PC-9 (cell line): ENCODE measurements at regions not wholly inside any gene's neighbourhood (a gene's known extent, or its start where the extent isn't known, plus 50 kb on each side); places are given as distances from the start of the nearest gene placed in this dataset.

Experiments used
- BruUV-seq: library from RNA; stranded (reverse); fragments of 400-500 nt; replicated peaks from 2 replicates; lab custom pipeline; 2021; lab: Mats Ljungman, UMichigan
- CTCF ChIA-PET: fragments of 300-600 bp; sonication (Branson Sonifier 250); formaldehyde crosslinking; loops from one replicate; lab custom pipeline; 2022; ENCODE audit warnings: antibody characterized with exemption; lab: Charles Lee
- POLR2A ChIA-PET: fragments of 300-600 bp; sonication (Branson Sonifier 250); formaldehyde crosslinking; loops from one replicate; lab custom pipeline; 2022; ENCODE audit warnings: antibody characterized with exemption; ENCODE audit not compliant: unreplicated experiment; lab: Charles Lee
- DNase-seq, 2 experiments: peaks; one replicate each; pipeline versions ENCODE4 v3.0.0 to v3.0.0-alpha.2; 2015 to 2022; ENCODE audit warnings: mixed read lengths in 1 of 2
- H2AFZ ChIP-seq: fragments of 200-600 bp; sonication (generic); 2 replicates; pipeline ENCODE4 v1.8.1; 2017; ENCODE audit warnings: antibody characterized with exemption
- H3F3A ChIP-seq: fragments of 200-600 bp; sonication (generic); 2 replicates; pipeline ENCODE4 v1.8.1; 2017; ENCODE audit warnings: antibody characterized with exemption, mild to moderate bottlenecking, low read depth; ENCODE audit not compliant: insufficient read depth
- H3K27ac ChIP-seq: fragments of 200-600 bp; sonication (generic); 2 replicates; pipeline ENCODE4 v1.6.1; 2016; ENCODE audit warnings: mixed run types
- H3K27me3 ChIP-seq: fragments of 200-600 bp; sonication (generic); 2 replicates; pipeline ENCODE4 v1.6.1; 2016; ENCODE audit warnings: low read depth, mixed run types; ENCODE audit not compliant: insufficient read depth
- H3K36me3 ChIP-seq: fragments of 200-600 bp; sonication (generic); 2 replicates; pipeline ENCODE4 v1.6.1; 2016; ENCODE audit warnings: low read depth, mixed run types
- H3K4me1 ChIP-seq: fragments of 200-600 bp; sonication (generic); replicated peaks from 2 replicates; pipeline ENCODE4 v1.6.1; 2016; ENCODE audit warnings: mixed run types; ENCODE audit not compliant: insufficient read depth
- H3K4me2 ChIP-seq: fragments of 200-600 bp; sonication (generic); 2 replicates; pipeline ENCODE4 v1.6.1; 2017; ENCODE audit warnings: mixed run types
- H3K4me3 ChIP-seq: fragments of 200-600 bp; sonication (generic); 2 replicates; pipeline ENCODE4 v1.6.1; 2016; ENCODE audit warnings: mixed run types
- H3K79me2 ChIP-seq: fragments of 200-600 bp; sonication (generic); 2 replicates; pipeline ENCODE4 v1.6.1; 2017; ENCODE audit warnings: low read depth, mixed run types
- H3K9me2 ChIP-seq: fragments of 200-600 bp; sonication (generic); 2 replicates; pipeline ENCODE4 v1.8.1; 2017; ENCODE audit warnings: mild to moderate bottlenecking; ENCODE audit not compliant: insufficient read depth
- H3K9me3 ChIP-seq: fragments of 200-600 bp; sonication (generic); 2 replicates; pipeline ENCODE4 v1.8.1; 2016; ENCODE audit warnings: low read depth; ENCODE audit not compliant: insufficient read depth
- H4K20me1 ChIP-seq: fragments of 200-600 bp; sonication (generic); 2 replicates; pipeline ENCODE4 v1.8.1; 2017; ENCODE audit not compliant: insufficient read depth
- CTCF ChIP-seq: fragments of 200-600 bp; sonication (generic); conservative IDR thresholded peaks from 2 replicates; pipeline ENCODE4 v1.6.1; 2017; ENCODE audit warnings: mixed run types, antibody characterized with exemption, mild to moderate bottlenecking, moderate library complexity
- EZH2 ChIP-seq: fragments of 200-600 bp; sonication (generic); IDR thresholded peaks from 2 replicates; pipeline ENCODE4 v1.8.0; 2017; ENCODE audit warnings: antibody characterized with exemption, low read depth
- intact Hi-C: fragments of 100-400 bp; cut with micrococcal nuclease; formaldehyde crosslinking; loops from one replicate; pipeline ENCODE4 v1.10.0; 2022; ENCODE audit not compliant: unreplicated experiment

- no TSS peak for BruUV-seq
- CTCF ChIA-PET: no interaction called here
- POLR2A ChIA-PET: no interaction called here
- H4K20me1 ChIP-seq: no peaks in the 10 kb centered on the region
- TF ChIP-seq EZH2 (no peak), CTCF (no peak)
- no peak overlapping the region for H3K4me3 ChIP-seq
- no peaks in the 10 kb centered on the region for H3K9me2 ChIP-seq
- 0 out of 2 replicates have a peak, but pooled peaks cover 2% of the 10 kb centered on the region for H3F3A ChIP-seq
- H2AFZ ChIP-seq: no peak overlapping the region
- intact Hi-C loops: no loop called here
- H3K4me2 ChIP-seq: no peak overlapping the region
- DNase-seq: no peak
- H3K9me3 ChIP-seq: no peaks in the 10 kb centered on the region
- H3K27ac ChIP-seq: no peak overlapping the region
- no peaks in the 10 kb centered on the region for H3K27me3 ChIP-seq
- H3K36me3 ChIP-seq: no peaks in the 10 kb centered on the region
- H3K79me2 ChIP-seq: no peaks in the 10 kb centered on the region
- H3K4me1 ChIP-seq: peaks cover 12% of the 10 kb centered on the region
Observed at GRCh38 chr3:30331519-30331918, 274.9 kb upstream of the TGFBR2 start.

- BruUV-seq: no TSS peak
- 0 out of 2 replicates have a peak, but pooled peaks cover 2% of the 10 kb centered on the region for H3F3A ChIP-seq
- ChIA-PET CTCF (no interaction called here), POLR2A (interaction anchor here (0.5 to 0.6 kb wide), 2 partner anchors 57 to 263 kb away, joined by 5 to 7 read pairs; no protein-coding TSS in a partner anchor)
- H3K9me3 ChIP-seq: no peaks in the 10 kb centered on the region
- peak overlapping the region; percentile 42; the same call in 1 of the 2 replicates for H3K4me2 ChIP-seq
- H3K4me1 ChIP-seq: peaks cover 12% of the 10 kb centered on the region
- no peaks in the 10 kb centered on the region for H3K9me2 ChIP-seq
- H3K36me3 ChIP-seq: no peaks in the 10 kb centered on the region
- DNase-seq: peak; percentile 52 to 70
- peak overlapping the region; percentile 58; the same call in 1 of the 2 replicates for H2AFZ ChIP-seq
- H4K20me1 ChIP-seq: no peaks in the 10 kb centered on the region
- H3K27me3 ChIP-seq: no peaks in the 10 kb centered on the region
- intact Hi-C loops: no loop called here
- TF ChIP-seq EZH2: no peak
- no peak for TF ChIP-seq CTCF
- H3K27ac ChIP-seq: 0 out of 2 replicates have a peak overlapping the region, but pooled peaks have one; percentile 23
- no peaks in the 10 kb centered on the region for H3K79me2 ChIP-seq
- no peak overlapping the region for H3K4me3 ChIP-seq
Observed at GRCh38 chr3:30332196-30333021, 274.0 kb upstream of the TGFBR2 start.

- Histone ChIP-seq H3K9me3 (no peaks in the 10 kb centered on the region), H3K4me3 (no peak overlapping the region), H3F3A (0 out of 2 replicates have a peak, but pooled peaks cover 2% of the 10 kb centered on the region), H4K20me1 (no peaks in the 10 kb centered on the region), H2AFZ (no peak overlapping the region), H3K4me2 (peak overlapping the region; percentile 42; the same call in 1 of the 2 replicates), H3K27me3 (no peaks in the 10 kb centered on the region), H3K4me1 (peaks cover 12% of the 10 kb centered on the region), H3K9me2 (no peaks in the 10 kb centered on the region), H3K79me2 (no peaks in the 10 kb centered on the region), H3K27ac (peak overlapping the region; percentile 23; the same call in 1 of the 2 replicates), H3K36me3 (no peaks in the 10 kb centered on the region)
- ChIA-PET CTCF (no interaction called here), POLR2A (interaction anchor here (0.5 kb wide), 1 partner anchor 57 kb away, joined by 5 read pairs; no protein-coding TSS in a partner anchor)
- no peak for DNase-seq
- intact Hi-C loops: no loop called here
- BruUV-seq: no TSS peak
- TF ChIP-seq CTCF (no peak), EZH2 (no peak)
Observed at GRCh38 chr3:30333143-30333542, 273.3 kb upstream of the TGFBR2 start.
